ENCODE measurements at regions not wholly inside any gene's neighbourhood (a gene's known extent, or its start where the extent isn't known, plus 50 kb on each side); places are given as distances from the start of the nearest gene placed in this dataset.
"Not testable (repeated sequence)": the region's sequence is repeated elsewhere in the genome, so short reads cannot be mapped to it uniquely, and the experiment has no call there.

DNA sequence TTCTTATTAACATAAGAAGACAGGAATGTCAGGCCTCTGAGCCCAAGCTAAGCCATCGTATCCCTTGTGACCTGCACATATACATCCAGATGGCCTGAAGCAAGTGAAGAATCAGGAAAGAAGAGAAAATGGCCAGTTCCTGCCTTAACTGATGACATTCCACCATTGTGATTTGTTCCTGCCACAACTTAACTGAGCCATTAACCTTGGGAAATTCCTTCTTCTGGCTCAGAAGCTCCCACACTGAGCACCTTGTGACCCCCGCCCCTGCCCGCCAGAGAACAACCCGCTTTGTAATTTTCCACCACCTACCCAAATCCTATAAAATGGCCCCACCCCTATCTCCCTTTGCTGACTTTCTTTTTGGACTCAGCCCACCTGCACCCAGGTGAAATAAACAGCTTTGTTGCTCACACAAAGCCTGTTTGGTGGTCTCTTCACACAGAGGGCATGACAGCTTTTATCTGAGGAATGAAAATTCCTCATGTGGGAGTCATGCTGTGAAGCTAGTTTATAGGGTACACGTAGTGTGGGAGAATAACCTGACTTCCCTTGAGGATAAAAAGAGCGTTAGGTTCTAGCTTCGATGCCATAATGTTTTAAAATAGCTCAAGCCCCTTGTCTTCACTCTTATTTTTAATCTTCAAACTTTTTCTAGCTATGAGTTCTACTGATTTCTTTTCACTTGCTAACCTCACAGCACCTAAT, 122.0 kb downstream of the AHR start:
- not testable (repeated sequence) for H3K36me3 ChIP-seq (ENCODE audit: control insufficient read depth, insufficient read depth, low read length); H3K9ac ChIP-seq (ENCODE audit: low read length); H3K27ac ChIP-seq (ENCODE audit: low read depth, low read length)

DNA sequence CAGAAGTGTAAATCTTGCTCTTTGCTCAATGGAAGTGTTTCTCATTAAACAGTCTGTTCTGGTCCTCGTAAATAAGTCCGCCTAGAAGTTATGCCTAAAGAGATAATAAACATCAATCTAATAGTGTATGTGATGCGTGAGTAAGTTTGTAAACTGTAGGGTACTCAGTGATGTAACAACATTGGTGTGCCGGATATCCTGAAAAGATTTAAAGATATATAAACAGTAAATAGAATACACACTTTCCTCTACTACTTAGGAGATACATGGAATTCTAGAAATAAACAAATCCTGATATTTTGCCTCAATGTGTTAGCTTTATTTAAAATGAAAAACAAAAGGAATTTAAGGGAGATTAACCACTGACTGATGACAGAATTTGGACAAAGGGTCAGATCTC, 123.5 kb downstream of the AHR start:
- H3K4me3 ChIP-seq (ENCODE audit: low read length) = no peak overlapping the region

More for the DNA sequence above, 122.0 kb downstream of the AHR start:
- not testable (repeated sequence) for H3K4me3 ChIP-seq (ENCODE audit: low read length); H3K27me3 ChIP-seq (ENCODE audit: control insufficient read depth, insufficient read depth, low read length); H3K4me1 ChIP-seq (ENCODE audit: control insufficient read depth, insufficient read depth, low read length)

DNA sequence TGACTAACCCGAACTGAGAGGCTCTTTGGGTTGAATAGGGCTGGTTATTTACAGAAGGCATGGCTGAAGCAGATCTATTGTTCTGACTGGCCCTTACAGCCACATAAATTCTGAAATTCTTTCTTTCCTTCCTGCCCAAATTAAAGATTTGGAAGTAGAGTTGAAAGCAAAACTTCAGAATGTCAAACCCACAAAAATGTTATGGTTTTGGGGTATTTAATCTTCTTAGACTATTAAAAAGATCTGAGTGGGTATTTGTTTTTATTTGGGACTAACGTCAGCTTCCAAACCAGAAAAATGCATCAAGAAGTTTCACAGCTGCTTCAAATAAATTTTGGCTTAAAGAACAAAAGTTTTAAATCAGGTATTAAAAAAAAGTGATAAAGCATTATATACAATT, 124.5 kb downstream of the AHR start:
- Histone ChIP-seq H3K27me3 (ENCODE audit: control insufficient read depth, insufficient read depth, low read length) (no peaks in the 10 kb centered on the region), H3K27ac (ENCODE audit: low read depth, low read length) (no peak overlapping the region), H3K36me3 (ENCODE audit: control insufficient read depth, insufficient read depth, low read length) (no peaks in the 10 kb centered on the region), H3K4me3 (ENCODE audit: low read length) (no peak overlapping the region), H3K9ac (ENCODE audit: low read length) (no peak overlapping the region), H3K4me1 (ENCODE audit: control insufficient read depth, insufficient read depth, low read length) (no peaks in the 10 kb centered on the region)

More for the DNA sequence above, 123.5 kb downstream of the AHR start:
- H3K36me3 ChIP-seq (ENCODE audit: control insufficient read depth, insufficient read depth, low read length) = no peaks in the 10 kb centered on the region
- H3K9ac ChIP-seq (ENCODE audit: low read length) = no peak overlapping the region
- H3K27me3 ChIP-seq (ENCODE audit: control insufficient read depth, insufficient read depth, low read length) = no peaks in the 10 kb centered on the region
- H3K27ac ChIP-seq (ENCODE audit: low read depth, low read length) = no peak overlapping the region
- no peaks in the 10 kb centered on the region for H3K4me1 ChIP-seq (ENCODE audit: control insufficient read depth, insufficient read depth, low read length)

DNA sequence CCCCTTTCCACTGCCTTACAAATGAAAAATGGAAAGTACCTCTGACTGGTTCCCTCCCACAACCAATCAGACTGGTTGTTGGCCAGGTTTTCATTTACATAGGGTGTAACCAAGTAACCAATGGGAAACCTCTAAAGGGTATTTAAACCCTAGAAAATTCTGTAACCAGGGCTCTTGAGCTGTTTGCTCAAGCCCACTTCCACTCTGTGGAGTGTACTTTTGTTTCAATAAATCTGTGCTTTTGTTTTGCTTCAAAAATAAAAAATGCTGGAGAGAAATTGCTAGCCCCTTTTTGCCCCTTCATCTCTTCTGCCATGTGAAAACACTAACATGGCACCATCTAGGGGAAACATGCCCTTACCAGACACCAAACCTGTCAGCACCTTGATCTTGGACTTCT, 129.5 kb downstream of the AHR start:
- no peak overlapping the region for H3K9ac ChIP-seq (ENCODE audit: low read length)
- no peak overlapping the region for H3K27ac ChIP-seq (ENCODE audit: low read depth, low read length)
- H3K4me1 ChIP-seq (ENCODE audit: control insufficient read depth, insufficient read depth, low read length) = no peaks in the 10 kb centered on the region
- no peaks in the 10 kb centered on the region for H3K36me3 ChIP-seq (ENCODE audit: control insufficient read depth, insufficient read depth, low read length)
- H3K27me3 ChIP-seq (ENCODE audit: control insufficient read depth, insufficient read depth, low read length) = no peaks in the 10 kb centered on the region
- no peak overlapping the region for H3K4me3 ChIP-seq (ENCODE audit: low read length)

DNA sequence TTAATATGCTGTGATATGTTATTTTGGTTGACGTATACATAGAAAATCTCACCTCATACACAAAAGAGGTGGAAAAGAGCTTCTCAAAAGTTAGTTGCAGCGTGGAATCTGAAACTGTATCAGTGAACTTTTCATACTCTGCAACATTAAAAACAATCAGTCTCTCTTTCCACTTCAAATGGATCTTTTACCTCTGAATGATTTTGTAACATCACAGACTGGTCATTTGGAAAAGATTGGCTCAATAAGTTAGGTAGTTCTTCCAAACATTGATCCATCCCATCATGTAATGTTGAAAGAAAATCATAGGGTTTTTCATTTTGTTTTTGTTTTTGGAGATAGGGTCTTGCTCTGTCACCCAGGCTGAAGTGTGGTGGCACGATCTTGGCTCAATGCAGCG, 131.1 kb downstream of the AHR start:
- no peak overlapping the region for H3K9ac ChIP-seq (ENCODE audit: low read length)
- H3K36me3 ChIP-seq (ENCODE audit: control insufficient read depth, insufficient read depth, low read length) = no peaks in the 10 kb centered on the region
- H3K27me3 ChIP-seq (ENCODE audit: control insufficient read depth, insufficient read depth, low read length) = no peaks in the 10 kb centered on the region
- H3K4me1 ChIP-seq (ENCODE audit: control insufficient read depth, insufficient read depth, low read length) = no peaks in the 10 kb centered on the region
- no peak overlapping the region for H3K4me3 ChIP-seq (ENCODE audit: low read length)
- H3K27ac ChIP-seq (ENCODE audit: low read depth, low read length) = no peak overlapping the region

DNA sequence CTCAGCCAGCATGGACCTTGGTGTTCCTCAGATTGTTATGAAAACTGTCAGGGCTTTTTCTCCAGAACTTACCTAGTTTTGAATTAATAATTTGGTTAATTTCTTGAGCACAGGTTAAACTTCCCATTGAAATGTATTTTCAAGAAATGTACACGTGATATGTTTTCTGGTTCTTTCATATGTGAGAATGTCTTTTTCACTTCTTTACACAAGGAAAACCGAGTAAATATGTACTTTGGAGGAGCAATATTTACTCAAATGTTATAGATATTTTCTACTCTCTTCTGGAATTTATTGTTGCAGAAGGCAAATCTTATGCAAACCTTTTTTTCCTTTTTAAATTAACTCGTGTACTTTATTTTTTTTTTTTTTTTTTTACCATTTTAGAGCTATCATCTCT, 134.3 kb downstream of the AHR start:
- Histone ChIP-seq H3K4me1 (ENCODE audit: control insufficient read depth, insufficient read depth, low read length) (no peaks in the 10 kb centered on the region), H3K27ac (ENCODE audit: low read depth, low read length) (no peak overlapping the region), H3K36me3 (ENCODE audit: control insufficient read depth, insufficient read depth, low read length) (no peaks in the 10 kb centered on the region), H3K9ac (ENCODE audit: low read length) (no peak overlapping the region), H3K27me3 (ENCODE audit: control insufficient read depth, insufficient read depth, low read length) (no peaks in the 10 kb centered on the region), H3K4me3 (ENCODE audit: low read length) (no peak overlapping the region)

DNA sequence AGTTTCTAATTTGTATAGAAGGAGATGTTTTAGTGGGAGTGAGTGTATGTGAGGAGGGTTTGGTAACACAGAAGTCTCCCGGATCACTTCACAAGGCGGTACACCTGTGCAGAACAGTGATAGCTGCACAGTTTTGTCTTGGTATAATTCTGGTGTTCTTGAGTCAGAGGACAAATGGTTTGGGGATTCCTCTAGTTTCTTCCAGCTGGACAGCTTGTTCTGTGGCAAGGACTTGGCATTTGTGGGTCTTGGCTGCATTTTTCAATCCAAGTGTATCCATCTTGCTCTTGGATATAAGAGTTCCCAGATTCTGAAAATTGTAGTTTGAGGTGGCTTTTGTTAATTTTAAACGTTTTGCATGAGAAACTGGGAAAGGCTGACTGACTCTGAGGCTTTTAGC, 135.7 kb downstream of the AHR start:
- no peaks in the 10 kb centered on the region for H3K36me3 ChIP-seq (ENCODE audit: control insufficient read depth, insufficient read depth, low read length)
- H3K4me1 ChIP-seq (ENCODE audit: control insufficient read depth, insufficient read depth, low read length) = no peaks in the 10 kb centered on the region
- no peak overlapping the region for H3K4me3 ChIP-seq (ENCODE audit: low read length)
- no peak overlapping the region for H3K9ac ChIP-seq (ENCODE audit: low read length)
- no peak overlapping the region for H3K27ac ChIP-seq (ENCODE audit: low read depth, low read length)
- H3K27me3 ChIP-seq (ENCODE audit: control insufficient read depth, insufficient read depth, low read length) = no peaks in the 10 kb centered on the region

DNA sequence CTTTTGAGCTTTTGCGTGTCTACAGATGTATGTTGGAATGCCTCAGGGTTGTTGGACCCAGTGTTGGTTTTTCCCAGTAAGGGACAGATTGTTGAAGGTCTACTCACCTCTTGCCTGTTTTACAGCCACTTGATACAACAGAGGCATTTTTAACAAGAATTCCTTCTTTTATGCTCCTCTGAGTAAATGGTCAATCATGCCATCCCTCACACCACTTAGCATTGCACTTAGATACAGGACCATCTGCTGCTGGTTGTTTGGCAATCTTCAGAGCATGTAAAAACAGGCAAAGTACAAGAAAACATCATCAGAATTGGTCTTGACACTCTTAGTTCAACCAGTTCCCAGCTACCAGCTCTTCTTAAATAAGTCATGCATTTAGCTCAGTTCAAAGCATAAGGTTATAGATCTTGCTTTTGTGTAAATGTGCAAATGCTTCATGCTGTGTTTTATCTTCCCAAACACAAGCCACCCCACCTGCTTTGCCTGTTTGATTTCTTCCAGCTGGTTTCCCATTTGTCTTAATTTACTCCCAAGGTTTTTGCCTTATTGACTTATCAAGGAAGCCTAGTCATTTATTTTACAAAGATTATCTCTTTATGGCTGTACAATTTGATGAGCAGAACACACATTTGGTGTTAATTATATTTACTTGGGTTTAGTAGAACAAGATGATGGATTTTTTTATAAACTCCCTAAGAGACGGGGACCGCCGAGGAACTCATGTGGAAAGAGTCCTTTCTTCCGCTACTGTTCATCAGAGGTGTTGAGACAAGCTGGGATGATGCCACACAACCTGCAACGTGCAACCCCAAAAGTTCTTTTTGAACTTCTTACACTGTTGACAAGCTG, 136.6 kb downstream of the AHR start:
- H3K27me3 ChIP-seq (ENCODE audit: control insufficient read depth, insufficient read depth, low read length) = no peaks in the 10 kb centered on the region

DNA sequence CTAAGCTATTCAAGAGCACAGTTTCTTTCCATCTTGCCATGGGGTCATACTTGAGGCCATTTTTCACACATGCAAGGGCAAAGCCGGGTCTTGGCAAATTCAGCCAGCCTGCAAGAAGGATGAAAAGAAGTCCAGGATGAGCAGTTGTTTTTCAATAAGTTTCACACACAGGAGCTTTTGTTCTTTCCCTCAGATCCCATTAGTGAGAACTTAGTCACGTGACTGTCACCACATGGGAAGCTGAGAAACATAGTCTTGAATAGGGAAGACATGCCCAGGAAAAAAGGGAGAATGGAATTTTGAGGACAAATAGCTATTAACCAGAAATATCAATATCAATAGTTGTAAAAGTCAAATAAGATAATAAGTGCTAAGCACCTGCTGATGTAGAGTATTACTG, 137.7 kb downstream of the AHR start:
- Histone ChIP-seq H3K27ac (ENCODE audit: low read depth, low read length) (no peak overlapping the region), H3K27me3 (ENCODE audit: control insufficient read depth, insufficient read depth, low read length) (no peaks in the 10 kb centered on the region), H3K4me1 (ENCODE audit: control insufficient read depth, insufficient read depth, low read length) (no peaks in the 10 kb centered on the region), H3K36me3 (ENCODE audit: control insufficient read depth, insufficient read depth, low read length) (no peaks in the 10 kb centered on the region), H3K4me3 (ENCODE audit: low read length) (no peak overlapping the region), H3K9ac (ENCODE audit: low read length) (no peak overlapping the region)

More for the DNA sequence above, 136.6 kb downstream of the AHR start:
- Histone ChIP-seq H3K9ac (ENCODE audit: low read length) (no peak overlapping the region), H3K4me3 (ENCODE audit: low read length) (no peak overlapping the region), H3K36me3 (ENCODE audit: control insufficient read depth, insufficient read depth, low read length) (no peaks in the 10 kb centered on the region), H3K4me1 (ENCODE audit: control insufficient read depth, insufficient read depth, low read length) (no peaks in the 10 kb centered on the region), H3K27ac (ENCODE audit: low read depth, low read length) (no peak overlapping the region)

DNA sequence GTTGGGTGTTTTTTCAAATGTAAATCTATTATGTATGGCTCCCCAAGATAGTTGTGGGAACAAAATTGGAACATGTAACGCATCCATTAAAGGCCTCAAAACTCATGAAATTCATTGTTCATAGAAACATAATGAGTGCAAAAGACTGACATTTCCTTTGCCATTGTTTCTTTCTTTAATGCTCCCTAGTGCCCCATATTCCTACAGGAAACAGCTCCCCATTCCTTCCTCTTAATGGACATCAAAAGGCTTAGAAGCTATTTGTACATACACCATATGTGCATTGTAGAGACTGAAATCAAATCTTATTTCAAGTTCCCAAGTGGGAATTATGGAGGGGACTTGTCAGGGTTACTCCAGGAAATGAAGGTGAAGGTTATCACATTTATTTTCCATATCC, 139.1 kb downstream of the AHR start:
- Histone ChIP-seq H3K4me3 (ENCODE audit: low read length) (no peak overlapping the region), H3K27ac (ENCODE audit: low read depth, low read length) (no peak overlapping the region), H3K36me3 (ENCODE audit: control insufficient read depth, insufficient read depth, low read length) (no peaks in the 10 kb centered on the region), H3K27me3 (ENCODE audit: control insufficient read depth, insufficient read depth, low read length) (no peaks in the 10 kb centered on the region), H3K9ac (ENCODE audit: low read length) (no peak overlapping the region), H3K4me1 (ENCODE audit: control insufficient read depth, insufficient read depth, low read length) (no peaks in the 10 kb centered on the region)

DNA sequence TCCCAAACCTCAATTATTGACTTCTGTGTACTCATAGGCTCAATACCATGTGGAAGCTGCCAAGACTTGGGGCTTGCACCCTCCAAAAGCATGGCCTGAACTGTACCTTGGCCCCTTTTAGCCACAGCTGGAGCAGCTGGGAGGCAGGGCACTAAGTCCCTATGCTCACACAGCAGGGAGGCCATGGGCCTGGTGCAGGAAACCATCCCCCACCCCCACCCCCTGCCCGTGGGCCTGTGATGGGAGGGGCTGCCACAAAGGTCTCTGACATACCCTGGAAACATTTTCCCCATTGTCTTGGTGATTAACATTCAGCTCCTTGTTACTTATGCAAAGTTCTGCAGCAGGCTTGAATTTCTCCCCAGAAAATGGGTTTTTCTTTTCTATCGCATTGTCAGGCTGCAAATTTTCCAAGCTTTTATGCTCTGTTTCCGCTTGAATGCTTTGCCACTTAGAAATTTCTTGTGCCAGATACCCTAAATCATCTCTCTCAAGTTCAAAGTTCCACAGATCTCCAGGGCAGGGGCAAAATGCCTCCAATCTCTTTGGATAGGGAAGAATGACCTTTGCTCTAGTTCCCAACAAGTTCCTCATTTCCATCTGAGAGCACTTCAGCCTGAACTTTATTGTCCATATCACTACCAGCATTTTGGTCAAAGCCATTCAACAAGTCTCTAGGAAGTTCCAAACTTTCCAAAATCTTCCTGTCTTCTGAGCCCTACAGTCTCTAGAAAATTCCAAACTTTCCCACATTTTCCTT, 141.8 kb downstream of the AHR start:
- not testable (repeated sequence) for H3K27ac ChIP-seq (ENCODE audit: low read depth, low read length)

DNA sequence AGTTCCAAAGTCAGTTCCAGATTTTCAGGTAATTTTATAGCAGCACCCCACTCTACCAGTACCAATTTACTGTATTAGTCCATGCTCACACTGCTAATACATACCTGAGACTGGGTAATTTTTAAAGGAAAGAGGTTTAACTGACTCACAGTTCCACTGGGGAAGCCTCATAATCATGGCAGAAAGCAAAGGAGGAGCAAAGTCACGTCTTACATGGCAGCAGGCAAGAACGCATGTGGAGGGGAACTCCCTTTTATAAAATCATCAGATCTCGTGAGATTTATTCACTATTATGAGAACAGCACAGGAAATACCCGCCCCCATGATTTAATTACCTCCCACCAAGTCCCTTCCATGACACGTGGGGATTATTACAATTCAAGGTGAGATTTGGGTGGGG, 142.4 kb downstream of the AHR start:
- no peak overlapping the region for H3K4me3 ChIP-seq (ENCODE audit: low read length)
- H3K27me3 ChIP-seq (ENCODE audit: control insufficient read depth, insufficient read depth, low read length) = no peaks in the 10 kb centered on the region
- no peaks in the 10 kb centered on the region for H3K4me1 ChIP-seq (ENCODE audit: control insufficient read depth, insufficient read depth, low read length)
- H3K27ac ChIP-seq (ENCODE audit: low read depth, low read length) = no peak overlapping the region
- H3K36me3 ChIP-seq (ENCODE audit: control insufficient read depth, insufficient read depth, low read length) = no peaks in the 10 kb centered on the region
- no peak overlapping the region for H3K9ac ChIP-seq (ENCODE audit: low read length)

More for the DNA sequence above, 141.8 kb downstream of the AHR start:
- H3K9ac ChIP-seq (ENCODE audit: low read length); H3K4me3 ChIP-seq (ENCODE audit: low read length); H3K36me3 ChIP-seq (ENCODE audit: control insufficient read depth, insufficient read depth, low read length); H3K4me1 ChIP-seq (ENCODE audit: control insufficient read depth, insufficient read depth, low read length); H3K27me3 ChIP-seq (ENCODE audit: control insufficient read depth, insufficient read depth, low read length): not testable (repeated sequence)

Data from rectal smooth muscle tissue (tissue), 1 donor.